ENCODE measurements at regions not wholly inside any gene's neighbourhood (a gene's known extent, or its start where the extent isn't known, plus 50 kb on each side); places are given as distances from the start of the nearest gene placed in this dataset.
A peak's percentile ranks its signal among the peaks of the same experiment; 100 is the strongest.

DNA sequence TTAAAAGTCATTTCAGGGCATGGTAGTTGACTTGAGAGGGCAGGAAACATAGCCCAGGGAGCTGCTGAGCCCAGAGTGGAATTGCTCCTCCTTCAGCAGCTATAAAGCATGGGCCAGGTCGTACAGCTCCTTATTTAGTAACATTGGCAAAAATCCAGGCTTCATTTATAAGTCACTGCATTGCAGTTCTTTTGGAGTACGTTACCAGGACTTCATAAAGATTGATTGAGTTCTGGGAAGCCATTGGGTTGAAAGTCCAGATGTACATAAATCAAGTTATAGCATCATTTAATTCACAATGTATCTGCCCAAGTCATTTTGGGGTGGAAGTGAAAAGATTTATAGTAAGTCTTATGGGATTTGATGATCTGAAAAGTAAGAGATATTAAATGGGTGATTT lies 53.0 kb upstream of the ANKEF1 start:
- DNase-seq: no peak

DNA sequence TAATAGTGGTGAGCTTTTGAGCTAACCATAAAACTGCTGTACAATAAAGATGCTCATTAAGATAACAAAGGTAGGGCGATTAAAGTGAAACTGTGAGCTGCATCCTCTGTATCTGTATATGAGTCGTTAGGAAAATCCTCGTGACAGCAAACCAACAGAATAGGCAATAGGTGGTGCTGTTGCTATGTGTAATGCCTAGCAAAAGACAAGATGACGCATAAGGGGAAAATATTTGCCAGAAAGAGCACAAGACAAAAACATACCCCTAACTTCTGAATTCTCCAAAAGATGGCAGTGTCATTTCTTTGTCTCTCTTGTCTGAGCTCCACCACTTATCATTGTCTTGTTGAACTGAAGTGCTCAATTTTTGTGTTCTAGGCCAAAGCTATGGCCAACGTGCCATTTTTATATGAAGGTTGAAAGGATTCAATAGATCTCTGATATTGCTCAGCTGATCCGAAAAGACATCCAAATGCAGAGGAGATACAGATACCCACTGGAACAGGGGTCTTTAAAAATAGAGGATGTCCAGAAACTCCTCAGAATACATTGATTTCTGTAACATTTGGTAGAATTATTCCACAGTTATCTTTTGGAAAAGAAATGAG lies 56.3 kb upstream of the ANKEF1 start:
- DNase-seq: peak; percentile 76

DNA sequence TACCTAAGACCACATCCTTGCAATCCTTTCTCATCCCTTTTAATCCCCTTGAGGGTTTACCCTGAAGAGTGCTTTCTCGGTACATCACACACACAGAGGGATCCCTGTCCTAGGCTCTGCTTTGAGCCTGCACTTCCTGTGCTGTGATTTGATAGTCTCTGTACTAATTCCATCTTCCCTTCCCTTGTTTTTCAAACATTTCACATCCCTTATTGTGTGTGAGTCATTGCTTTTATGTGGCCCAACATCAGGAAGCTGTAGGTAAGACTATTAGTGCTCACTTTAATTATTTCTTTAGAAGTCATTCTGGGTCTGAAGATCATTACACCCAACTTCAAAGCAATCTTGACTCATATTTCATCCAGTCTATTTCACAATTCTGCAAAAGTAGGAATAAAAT lies 57.2 kb upstream of the ANKEF1 start:
- no peak for DNase-seq

DNA sequence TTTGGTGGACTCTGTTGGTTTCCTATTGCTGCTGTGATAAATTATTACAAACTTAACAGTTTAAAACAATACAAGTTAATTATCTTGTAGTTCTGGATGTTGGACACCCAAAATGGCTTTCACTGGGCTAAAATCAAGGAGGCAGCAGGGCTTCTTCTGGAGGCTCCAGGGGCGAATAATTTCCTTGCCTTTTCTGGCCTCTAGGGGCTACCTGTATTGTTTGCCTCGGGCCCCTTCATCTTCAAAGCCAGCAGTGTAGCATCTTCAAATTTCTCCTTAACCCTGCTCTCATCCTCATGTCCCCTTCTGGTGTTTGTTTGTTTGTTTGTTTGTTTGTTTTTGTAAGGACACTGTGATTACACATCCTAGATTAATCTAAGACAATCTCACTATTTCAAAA lies 60.5 kb upstream of the ANKEF1 start:
- DNase-seq: no peak

DNA sequence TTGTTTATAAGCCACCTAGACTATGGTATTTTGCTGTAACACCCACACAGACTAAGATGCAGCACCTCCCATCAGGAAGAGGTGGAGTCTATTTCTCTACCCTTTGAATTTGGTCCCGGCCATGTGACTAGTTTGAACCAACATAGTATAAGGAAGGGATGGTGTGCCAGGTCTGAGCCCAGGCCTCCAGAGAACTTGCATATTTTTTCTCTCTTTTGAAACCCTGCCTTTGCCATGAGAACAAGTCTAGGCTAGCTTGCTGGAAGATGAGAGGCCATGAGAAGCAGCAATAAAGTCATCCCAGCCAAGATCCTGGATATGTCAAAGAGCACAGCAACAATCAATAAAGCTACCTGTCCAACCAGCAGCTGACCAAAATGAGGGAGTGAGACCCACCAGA lies 63.0 kb upstream of the ANKEF1 start:
- no peak for DNase-seq

DNA sequence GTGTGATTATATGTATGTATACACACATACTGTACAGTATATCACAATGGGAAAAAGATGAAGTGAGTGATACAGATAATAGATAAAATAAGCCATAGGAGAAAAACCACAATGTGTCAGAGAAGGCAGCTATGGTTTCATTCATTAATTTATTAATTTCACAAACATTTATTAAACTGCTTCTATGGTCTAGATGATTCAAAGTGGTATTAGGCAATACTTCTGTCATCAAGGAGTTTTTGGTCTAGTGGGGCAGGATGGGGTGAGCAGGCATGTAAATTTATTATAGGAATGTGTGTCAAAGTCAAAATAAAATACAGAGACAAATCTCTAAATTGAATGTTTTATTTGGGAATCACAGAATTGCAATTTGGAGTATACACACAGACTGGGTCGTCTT lies 65.2 kb upstream of the ANKEF1 start:
- no peak for DNase-seq

DNA sequence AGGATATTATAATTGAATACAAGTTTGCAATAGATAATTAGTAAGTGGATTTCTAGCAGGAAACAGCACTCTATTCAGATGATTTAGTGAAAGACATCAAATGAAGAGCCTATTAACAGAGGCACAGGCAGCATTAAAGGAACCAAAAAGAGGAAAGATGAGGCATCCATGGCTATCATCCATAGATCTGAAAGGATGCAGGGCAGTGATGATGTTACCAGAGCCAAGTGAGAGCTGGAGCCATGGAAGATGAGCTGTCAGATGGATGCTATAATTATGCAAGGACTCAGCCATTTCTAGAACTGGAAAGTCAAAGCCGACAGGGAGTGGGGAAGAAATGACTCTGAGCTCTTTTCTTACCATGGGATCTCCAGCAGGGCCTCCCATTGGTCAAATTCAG lies 66.8 kb upstream of the ANKEF1 start:
- no peak for DNase-seq

DNA sequence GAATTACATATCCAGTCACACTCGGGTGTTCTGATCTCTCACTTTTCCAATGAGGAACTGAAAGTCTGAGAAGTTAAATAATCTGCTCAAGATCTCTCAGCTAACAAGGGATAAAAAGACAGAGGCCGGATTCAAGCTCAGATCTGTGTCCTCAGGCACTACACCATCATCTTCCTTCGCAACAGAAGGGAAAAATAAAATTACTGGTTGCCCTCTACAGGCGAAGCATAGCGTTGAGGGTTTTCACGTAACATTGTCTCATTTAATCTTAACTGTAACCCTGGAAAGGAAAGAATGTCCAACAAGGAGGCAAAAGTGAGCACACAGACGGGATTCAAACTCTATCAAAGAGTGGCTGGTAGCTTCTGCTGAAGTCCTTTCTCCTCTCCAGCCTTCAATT lies 67.8 kb upstream of the ANKEF1 start:
- no peak for DNase-seq

DNA sequence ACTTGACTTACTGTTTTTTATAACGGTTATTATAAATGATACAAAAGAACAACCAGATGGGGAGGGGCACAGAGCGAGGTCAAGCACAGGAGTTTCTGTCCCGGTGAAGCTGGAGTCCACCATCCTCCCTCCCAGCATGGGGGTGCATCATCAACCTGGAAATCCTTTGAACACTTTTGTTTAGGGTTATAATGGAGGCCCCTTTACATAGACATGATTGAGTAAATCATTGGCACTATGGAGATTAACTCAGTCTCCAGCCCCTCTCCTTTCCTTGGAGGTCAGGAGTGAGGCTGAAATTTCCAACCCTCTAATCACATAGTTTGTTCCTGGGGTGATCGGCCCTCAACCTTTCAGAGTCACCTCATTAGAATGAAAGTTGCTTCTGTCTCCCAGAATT lies 71.8 kb upstream of the ANKEF1 start:
- DNase-seq: no peak

DNA sequence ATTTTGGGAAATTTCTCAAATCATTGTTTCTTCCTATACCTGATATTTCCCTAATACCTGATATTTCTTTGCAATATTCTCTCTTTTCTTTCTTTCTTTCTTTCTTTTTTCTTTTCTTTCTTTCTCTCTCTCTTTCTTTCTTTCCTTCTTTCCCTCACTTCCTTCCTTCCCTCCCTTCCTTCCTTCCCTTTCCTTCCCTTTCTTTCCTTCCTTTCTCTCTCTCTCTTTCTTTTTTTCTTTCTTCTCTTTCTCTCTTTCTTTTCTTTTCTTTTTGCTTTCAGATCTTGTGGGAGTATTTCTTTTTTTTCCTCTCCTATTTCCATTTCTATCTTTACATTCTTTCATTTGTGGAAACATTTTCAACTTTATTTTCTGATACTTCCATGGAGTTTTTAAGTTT lies 76.1 kb upstream of the ANKEF1 start:
- no peak for DNase-seq

DNA sequence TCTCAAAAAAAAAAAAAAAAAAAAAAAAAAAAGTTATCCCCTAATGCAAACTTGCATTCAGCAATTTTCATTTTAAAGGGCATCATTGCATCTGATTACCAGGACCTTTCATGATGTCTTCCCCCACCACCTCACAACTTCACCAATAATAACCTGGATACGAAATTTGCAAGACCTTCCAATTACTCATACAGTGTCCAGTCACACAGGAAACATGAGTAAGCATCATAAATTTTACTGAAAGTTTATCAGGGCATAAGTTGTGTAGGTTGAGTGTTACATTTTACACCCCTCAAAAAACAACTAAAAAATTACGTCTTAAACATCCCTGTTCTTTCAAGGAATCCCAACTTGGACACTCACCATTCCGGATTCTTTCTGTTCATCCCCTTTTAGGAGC lies 79.1 kb upstream of the ANKEF1 start:
- DNase-seq: no peak

DNA sequence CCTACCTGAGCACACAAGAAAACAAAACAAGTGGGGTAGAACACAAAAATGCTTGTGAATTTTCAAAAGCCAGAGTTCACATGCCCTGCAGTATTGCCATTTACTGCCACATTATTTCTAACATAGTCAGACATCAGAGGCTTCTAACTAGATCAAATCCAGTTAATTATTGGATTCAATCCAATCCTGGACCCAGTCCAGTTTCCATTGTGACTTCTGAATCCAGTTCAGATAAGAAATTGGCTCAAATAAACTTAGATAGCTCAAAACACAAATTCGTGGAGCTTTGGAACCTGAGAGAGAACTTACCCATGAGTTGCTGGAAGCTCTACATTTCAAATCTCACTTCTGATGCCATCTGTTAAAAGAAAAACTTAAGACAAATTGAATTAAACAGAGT lies 85.2 kb upstream of the ANKEF1 start:
- no peak for DNase-seq

DNA sequence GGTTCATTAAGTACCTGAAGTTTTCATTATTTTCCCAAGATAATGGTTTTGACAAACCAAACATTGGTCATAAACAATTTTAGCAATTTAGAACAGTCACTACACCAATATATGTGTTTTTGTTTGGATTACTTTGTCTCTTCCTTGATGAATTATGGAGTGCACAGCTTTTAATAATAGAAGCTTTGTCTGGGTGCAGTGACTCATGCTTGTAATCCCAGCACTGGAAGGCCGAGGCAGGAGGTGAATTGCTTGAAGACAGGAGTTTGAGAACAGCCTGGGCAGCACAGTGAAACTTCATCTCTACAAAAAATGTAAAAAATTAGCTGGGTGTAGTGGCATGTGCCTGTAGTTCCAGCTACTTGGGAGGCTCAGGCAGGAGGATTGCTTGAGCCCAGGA lies 89.4 kb upstream of the ANKEF1 start:
- no peak for DNase-seq

DNA sequence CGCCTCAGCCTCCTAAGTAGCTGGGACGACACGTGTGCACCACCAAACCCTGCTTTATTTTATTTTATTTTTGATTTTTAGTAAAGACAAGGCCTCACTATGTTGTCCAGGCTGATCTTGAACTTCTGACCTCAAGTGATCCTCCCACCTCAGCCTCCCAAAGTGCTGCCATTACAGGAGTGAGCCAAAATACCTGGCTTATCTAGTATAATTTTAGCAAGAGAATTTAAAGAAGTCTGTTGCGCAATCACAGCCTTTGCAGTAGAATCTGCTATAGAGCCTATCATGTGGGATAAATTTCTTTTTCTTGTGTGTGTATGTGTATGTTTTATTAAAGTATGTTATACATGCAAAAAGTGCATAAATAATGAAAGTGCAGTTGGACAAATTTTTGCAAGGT lies 92.1 kb upstream of the ANKEF1 start:
- DNase-seq: no peak

DNA sequence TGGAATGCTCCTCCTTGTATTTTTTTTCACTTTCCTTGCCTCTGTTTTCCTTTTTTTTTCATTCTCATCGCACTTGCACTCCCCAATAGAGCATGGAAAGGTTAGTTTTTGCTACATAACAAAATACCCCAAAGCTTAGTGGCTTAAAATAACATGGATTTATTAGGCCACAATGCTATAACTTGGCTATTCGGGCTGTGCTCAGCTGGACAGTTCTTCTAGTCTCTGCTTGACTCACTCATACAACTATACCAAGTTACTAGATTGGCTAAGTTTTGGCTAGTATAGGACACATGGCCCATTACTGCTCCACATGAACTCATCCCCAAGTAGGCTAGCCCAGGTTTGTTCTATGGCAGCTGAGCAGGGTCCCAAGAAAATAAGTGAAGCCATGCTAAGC lies 94.5 kb upstream of the ANKEF1 start:
- no peak for DNase-seq

DNA sequence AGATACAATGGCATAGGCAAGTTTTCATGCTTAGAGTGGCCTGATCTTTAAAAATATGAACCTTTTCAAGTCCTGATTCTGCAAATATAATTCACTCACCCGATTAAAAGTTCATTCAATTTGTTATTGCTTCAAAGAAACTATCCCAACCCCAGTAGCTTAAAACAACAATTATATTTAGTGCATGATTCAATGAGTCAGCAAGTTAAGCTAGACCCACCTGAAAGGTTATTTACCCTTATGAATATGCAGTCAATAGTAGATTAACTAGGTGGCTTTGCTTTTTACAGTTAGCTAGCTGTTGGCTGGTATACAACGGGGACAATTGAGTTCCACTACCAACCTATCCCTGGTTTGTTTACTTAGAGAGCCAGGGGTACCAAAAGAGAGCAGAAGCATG lies 95.6 kb upstream of the ANKEF1 start:
- no peak for DNase-seq

DNA sequence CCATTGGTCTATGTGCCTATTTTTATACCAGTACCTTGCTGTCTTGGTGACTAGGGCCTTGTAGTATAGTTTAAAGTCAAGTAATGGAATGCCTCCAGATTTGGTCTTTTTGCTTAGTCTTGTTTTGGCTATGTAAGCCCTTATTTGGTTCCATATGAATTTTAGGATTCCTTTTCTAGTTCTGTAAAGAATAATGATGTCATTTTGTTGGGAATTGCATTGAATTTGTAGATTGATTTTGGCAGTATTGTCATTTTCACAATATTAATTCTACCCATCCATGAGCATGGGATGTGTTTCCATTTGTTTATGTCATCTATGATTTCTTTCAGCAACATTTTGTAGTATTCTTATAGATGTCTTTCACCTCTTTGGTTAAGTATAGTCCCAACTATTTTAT lies 96.4 kb upstream of the PAK5 start:
- DNase-seq: no peak

DNA sequence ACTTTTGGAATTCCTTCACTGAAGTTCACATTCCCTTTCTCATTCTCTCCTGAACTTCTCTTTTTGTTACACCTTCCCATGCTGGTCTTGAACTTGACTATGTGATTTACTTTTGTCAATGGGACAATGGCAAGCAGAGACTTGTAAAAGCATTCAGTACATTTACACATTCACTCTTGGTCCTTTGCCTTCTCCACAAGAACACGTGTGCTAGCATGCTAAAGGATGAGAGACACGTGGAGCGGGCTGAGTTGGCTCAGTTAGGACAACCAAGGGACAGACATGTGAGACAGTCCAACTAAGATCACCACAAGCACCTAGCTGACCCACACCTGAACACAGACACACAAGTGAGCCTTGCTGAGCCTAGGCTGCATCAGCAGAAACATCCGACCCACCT lies 91.3 kb upstream of the PAK5 start:
- DNase-seq: no peak

DNA sequence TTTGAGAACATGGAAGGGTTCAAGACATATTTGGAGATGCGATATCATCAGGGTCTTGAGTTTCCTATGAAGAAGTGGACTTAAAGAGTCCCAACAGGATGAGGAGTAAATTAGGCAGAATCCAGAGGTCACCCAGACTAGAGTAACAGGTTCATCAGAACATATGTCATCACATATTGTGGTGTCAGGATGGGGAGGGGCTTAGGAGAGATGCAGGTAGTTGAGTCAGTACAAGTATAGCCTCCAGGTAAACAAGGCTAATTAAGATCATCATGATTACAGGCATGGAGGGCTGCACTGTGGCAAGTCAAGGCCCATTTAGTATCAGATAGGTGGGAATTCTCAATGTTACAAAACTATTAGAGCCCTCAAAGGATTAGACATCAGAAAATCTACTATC lies 90.1 kb upstream of the PAK5 start:
- DNase-seq: no peak

DNA sequence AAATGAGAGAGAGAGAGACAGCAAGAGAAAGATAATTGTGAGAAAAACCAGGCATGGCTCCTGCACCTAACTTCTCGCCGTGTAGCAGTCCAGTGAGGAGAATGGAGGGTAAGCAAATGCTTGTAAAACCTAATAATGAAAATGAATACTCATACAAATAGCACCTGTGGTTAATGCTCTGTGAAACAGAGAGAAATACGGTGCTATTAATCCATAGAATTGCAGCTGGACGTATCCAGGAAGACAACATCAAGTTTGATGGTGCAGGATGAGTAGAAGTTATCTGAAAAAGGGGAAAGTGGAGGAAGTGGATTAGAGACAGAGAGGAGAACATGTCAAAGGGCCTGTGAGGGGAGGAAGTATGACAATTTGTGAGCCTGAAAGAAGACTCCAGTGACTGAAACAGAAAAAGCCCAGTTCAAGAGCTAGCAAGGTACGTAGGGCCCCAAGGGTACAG lies 89.4 kb upstream of the PAK5 start:
- no peak for DNase-seq

DNA sequence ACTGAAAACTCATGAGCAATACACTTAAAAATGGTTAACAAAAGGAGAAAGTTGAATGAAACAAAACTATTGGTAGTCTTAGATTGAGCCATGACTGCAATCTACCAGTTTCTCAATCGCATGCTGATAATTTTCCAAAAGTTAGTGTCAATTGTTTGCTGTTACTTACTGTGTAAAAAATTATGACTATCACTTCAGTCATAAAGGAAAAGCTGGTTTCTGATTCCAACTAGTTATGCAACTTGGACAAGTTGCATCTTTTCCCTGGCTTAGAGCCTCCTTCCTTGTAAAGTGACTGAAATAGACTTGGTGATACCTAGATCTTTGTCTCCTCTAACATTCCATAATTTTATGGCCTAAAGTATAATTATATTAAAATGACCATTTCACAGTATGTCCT lies 88.3 kb upstream of the PAK5 start:
- no peak for DNase-seq

DNA sequence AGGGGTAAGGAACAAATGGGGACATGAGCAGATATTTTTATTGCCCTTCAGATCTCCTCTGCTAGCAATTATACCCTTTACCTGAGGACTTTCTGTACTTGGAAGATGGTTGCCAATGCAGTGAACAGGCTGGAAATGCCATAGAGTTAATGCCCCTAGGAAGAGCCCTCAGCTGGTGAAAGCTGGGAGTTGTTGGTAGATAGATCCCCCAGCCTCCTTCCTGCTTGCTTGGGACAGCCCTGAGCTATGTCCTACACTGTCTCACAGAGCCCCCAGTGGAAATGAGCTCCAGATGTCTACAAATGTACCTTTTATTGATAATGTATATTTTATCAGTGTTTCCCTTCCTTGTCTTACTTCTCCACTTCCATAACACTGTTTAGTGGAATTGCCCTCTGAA lies 87.6 kb upstream of the PAK5 start:
- no peak for DNase-seq

DNA sequence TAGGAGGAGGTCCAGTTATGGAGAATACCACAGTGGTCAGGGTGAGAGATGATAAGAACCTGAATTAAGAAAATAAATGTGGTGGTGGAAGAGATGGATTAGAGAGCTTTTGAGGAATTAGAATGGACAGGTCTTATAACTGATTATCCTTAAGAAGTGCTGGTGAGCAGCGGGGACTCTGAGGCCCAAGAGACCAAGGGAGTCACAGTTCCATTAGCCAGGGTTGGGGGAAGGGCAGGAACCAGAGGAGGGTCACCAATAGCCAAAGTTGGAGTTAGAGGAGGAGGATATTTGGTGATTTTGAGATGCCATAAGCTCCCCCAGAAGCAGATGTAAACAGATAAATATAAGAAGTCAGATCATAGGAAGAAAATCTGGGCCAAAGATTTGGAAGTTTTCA lies 87.1 kb upstream of the PAK5 start:
- no peak for DNase-seq

DNA sequence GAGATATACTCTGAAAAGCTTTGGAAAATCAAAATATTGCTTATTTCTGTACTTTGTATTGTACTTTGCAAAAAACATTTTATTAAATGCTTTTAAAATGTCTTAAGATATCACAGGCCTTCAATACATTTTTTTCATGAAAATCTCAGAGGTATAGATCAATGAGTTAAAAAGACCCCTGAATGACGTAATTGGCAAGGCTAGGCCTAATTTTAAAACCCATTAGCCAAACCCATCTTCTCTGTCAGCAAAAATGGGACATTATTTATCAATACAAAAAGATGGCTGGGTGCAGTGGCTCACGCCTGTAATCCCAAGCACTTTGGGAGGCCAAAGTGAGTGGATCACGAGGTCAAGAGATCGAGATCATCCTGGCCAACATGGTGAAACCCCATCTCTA lies 84.8 kb upstream of the PAK5 start:
- no peak for DNase-seq

DNA sequence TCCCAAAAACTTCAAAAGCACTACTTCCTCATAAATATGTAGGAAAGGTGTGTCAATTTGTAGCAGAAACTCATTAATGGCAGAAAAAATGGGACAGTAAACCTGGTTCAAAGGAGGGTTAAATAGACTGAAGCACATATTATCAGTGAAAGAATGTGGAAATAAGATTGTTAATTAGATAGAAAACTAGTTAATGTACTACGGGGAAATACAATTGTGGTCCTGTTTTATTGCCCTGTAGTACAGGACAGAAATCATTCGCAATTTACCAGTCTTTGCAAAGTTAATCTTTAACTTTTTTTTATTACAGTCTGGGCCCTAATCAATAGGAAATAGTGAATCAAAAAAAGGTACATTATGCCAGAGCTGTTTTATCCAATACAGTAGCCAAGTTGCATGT lies 82.0 kb upstream of the PAK5 start:
- no peak for DNase-seq
